Endothelial cell of umbilical vein (primary cell): ENCODE measurements at regions not wholly inside any gene's neighbourhood (a gene's known extent, or its start where the extent isn't known, plus 50 kb on each side); places are given as distances from the start of the nearest gene placed in this dataset.

ENCODE experiments used
- BruUV-seq: library from RNA; stranded (reverse); fragments of 400-500 nt; replicated peaks from 2 replicates; lab custom pipeline; 2021; lab: Mats Ljungman, UMichigan
- CTCF ChIA-PET: fragments of 300-600, 350-600 bp; sonication (Branson Sonifier 250); formaldehyde crosslinking; loops from one replicate; lab custom pipeline; 2021; ENCODE audit warnings: antibody characterized with exemption, inconsistent platforms; lab: Charles Lee
- POLR2A ChIA-PET: fragments of 300-600, 350-600 bp; sonication (Branson Sonifier 250); formaldehyde crosslinking; loops from one replicate; lab custom pipeline; 2021; ENCODE audit warnings: antibody characterized with exemption, inconsistent platforms; lab: Charles Lee
- DNase-seq: peaks from one replicate; pipeline ENCODE4 v3.0.0-alpha.2; 2011; ENCODE audit warnings: low read depth, low spot score
- FAIRE-seq: peaks from 2 replicates; lab custom pipeline; 2011; peaks lifted over from hg19 to GRCh38; lab: Jason Lieb, UNC
- H2AFZ ChIP-seq: 2 replicates; pipeline ENCODE4 v1.6.0; 2012; ENCODE audit warnings: low read depth, low read length, control low read depth, inconsistent platforms
- H3K27ac ChIP-seq: 2 replicates; pipeline ENCODE4 v1.5.1; 2011; ENCODE audit warnings: low read depth, mild to moderate bottlenecking, control low read depth, low read length, moderate library complexity; ENCODE audit not compliant: insufficient read depth
- H3K27me3 ChIP-seq, 2 experiments: 2 replicates each; pipeline versions ENCODE4 v1.6.0 to v1.6.1; 2011; ENCODE audit warnings: low read length in 2 of 2, mixed read lengths in 1 of 2; ENCODE audit not compliant: control insufficient read depth in 2 of 2, insufficient read depth in 2 of 2
- H3K36me3 ChIP-seq, 2 experiments: 2 replicates in 1 of 2; 3 replicates in 1 of 2; pipeline ENCODE4 v1.5.1; 2011; ENCODE audit warnings: low read length in 2 of 2, mild to moderate bottlenecking in 1 of 2, moderate library complexity in 1 of 2; ENCODE audit not compliant: control insufficient read depth in 2 of 2, insufficient read depth in 2 of 2; ENCODE audit errors: extremely low read depth in 1 of 2
- H3K4me1 ChIP-seq: 3 replicates; pipeline ENCODE4 v1.5.1; 2011; ENCODE audit warnings: mild to moderate bottlenecking, low read length; ENCODE audit not compliant: control insufficient read depth, insufficient read depth; ENCODE audit errors: extremely low read depth
- H3K4me2 ChIP-seq: 2 replicates; pipeline ENCODE4 v1.6.1; 2011; ENCODE audit warnings: low read length, control low read depth, mixed read lengths; ENCODE audit not compliant: insufficient read depth
- H3K4me3 ChIP-seq, 3 experiments: fragments of 200-600 bp in 1 of 3; sonication (generic), shearing (Covaris generic) in 1 of 3; replicated peaks in 1 of 3; 2 replicates each; pipeline ENCODE4 v1.5.1; 2011 to 2016; ENCODE audit warnings: control low read depth in 3 of 3, low read length in 3 of 3, mild to moderate bottlenecking in 2 of 3, inconsistent platforms in 1 of 3, low read depth in 1 of 3, moderate library complexity in 1 of 3; ENCODE audit not compliant: insufficient read depth in 1 of 3
- H3K79me2 ChIP-seq: 2 replicates; pipeline ENCODE4 v1.6.0; 2012; ENCODE audit warnings: low read length, inconsistent platforms; ENCODE audit not compliant: control insufficient read depth, insufficient read depth
- H3K9ac ChIP-seq: replicated peaks from 2 replicates; pipeline ENCODE3; 2011; ENCODE audit warnings: low read length, control low read depth; ENCODE audit not compliant: insufficient read depth; ENCODE audit errors: extremely low read depth
- H3K9me1 ChIP-seq: replicated peaks from 3 replicates; pipeline ENCODE4 v1.6.0; 2011; ENCODE audit warnings: mild to moderate bottlenecking, low read length; ENCODE audit not compliant: control insufficient read depth, insufficient read depth; ENCODE audit errors: extremely low read depth
- H3K9me3 ChIP-seq: replicated peaks from 2 replicates; pipeline ENCODE4 v1.5.1; 2012; ENCODE audit warnings: low read length, inconsistent platforms; ENCODE audit not compliant: control insufficient read depth, insufficient read depth
- H4K20me1 ChIP-seq: replicated peaks from 2 replicates; pipeline ENCODE3; 2011; ENCODE audit warnings: mild to moderate bottlenecking, low read length; ENCODE audit not compliant: control insufficient read depth, insufficient read depth; ENCODE audit errors: extremely low read depth
- CTCF ChIP-seq, 2 donors: IDR thresholded peaks; 1 replicate in 1 of 2; 2 replicates in 1 of 2; pipeline ENCODE4 v1.5.1; 2011; ENCODE audit warnings: low read length in 2 of 2, mild to moderate bottlenecking in 2 of 2, moderate library complexity in 2 of 2, control low read depth in 1 of 2, inconsistent platforms in 1 of 2, low read depth in 1 of 2; ENCODE audit not compliant: insufficient read depth in 1 of 2; ENCODE audit errors: extremely low read depth in 1 of 2
- EZH2 ChIP-seq: IDR thresholded peaks from 2 replicates; pipeline ENCODE4 v1.6.1; 2012; ENCODE audit warnings: borderline replicate concordance, low read depth, mild to moderate bottlenecking, moderate library complexity, low read length, inconsistent platforms; ENCODE audit not compliant: severe bottlenecking
- FOS ChIP-seq: IDR thresholded peaks from 2 replicates; pipeline ENCODE4 v1.6.1; 2011; ENCODE audit warnings: mild to moderate bottlenecking, low read length, moderate library complexity, borderline replicate concordance; ENCODE audit not compliant: insufficient read depth
- GATA2 ChIP-seq: IDR thresholded peaks from 2 replicates; pipeline ENCODE4 v1.7.0; 2011; ENCODE audit warnings: low read depth, mild to moderate bottlenecking, moderate library complexity, mixed read lengths, low read length; ENCODE audit not compliant: insufficient read length, insufficient read depth
- JUN ChIP-seq: IDR thresholded peaks from 2 replicates; pipeline ENCODE4 v1.6.1; 2011; ENCODE audit warnings: borderline replicate concordance, low read depth; ENCODE audit not compliant: insufficient read length, insufficient read depth
- MYC ChIP-seq: IDR thresholded peaks from one replicate; pipeline ENCODE4 v1.6.1; 2011; ENCODE audit warnings: mild to moderate bottlenecking, low read depth, low read length
- POLR2A ChIP-seq: IDR thresholded peaks from 2 replicates; pipeline ENCODE4 v1.6.1; 2012; ENCODE audit warnings: low read depth, mild to moderate bottlenecking, control low read depth, low read length
- POLR2AphosphoS5 ChIP-seq: IDR thresholded peaks from 2 replicates; pipeline ENCODE4 v1.6.1; 2012; ENCODE audit warnings: low read depth, mild to moderate bottlenecking, control low read depth, low read length, moderate library complexity; ENCODE audit not compliant: insufficient read depth
- dilution Hi-C: fragments of 300-500 bp; cut with MboI; formaldehyde crosslinking; loops from one replicate; pipeline ENCODE4 v1.15.0; 2019; ENCODE audit warnings: low sequenced_read_pairs; ENCODE audit not compliant: extremely low pct_ligation_motif_present
- intact Hi-C: fragments of 100-400 bp; cut with micrococcal nuclease; formaldehyde crosslinking; loops from one replicate; pipeline ENCODE4 v1.10.0; 2022
- TF ChIP-seq, protein P1 (sequence below): IDR thresholded peaks from 2 replicates; pipeline ENCODE4 v1.6.1; 2011; ENCODE audit not compliant: insufficient read depth, insufficient read length

DNA sequence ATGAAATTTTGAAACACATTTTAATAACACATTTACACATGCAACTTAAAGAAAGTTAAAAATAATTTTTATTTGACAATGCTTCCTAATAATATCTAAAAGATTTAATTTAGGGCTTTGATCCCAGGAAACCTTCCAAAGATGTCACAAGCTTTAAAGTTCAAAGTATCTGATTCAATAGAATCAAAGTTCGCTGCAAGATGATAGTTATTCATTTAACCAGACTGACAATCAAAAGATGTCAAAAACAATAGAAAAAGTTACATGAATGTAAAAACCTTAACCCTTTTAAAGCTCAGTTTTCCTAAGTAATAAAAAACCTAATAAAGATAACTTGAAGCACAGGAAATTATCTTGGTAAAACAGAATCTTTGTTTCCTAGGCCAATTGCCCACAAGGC, 67.7 kb downstream of the SDR9C7 start:
- H2AFZ ChIP-seq: no peak overlapping the region
- no TSS peak for BruUV-seq
- POLR2A ChIA-PET: no interaction called here
- TF ChIP-seq POLR2AphosphoS5: no peak
- no peak for TF ChIP-seq POLR2A
- TF ChIP-seq MYC: no peak
- no peak for TF ChIP-seq FOS
- no peak for TF ChIP-seq JUN
- no peak for TF ChIP-seq CTCF (IDR thresholded peaks at IDR 0.05; ENCODE audit: extremely low read depth in 1 of 2, insufficient read depth in 1 of 2, low read depth in 1 of 2, low read length in 2 of 2)
- H3K9me1 ChIP-seq: no peaks in the 10 kb centered on the region
- H3K27me3 ChIP-seq: peaks cover 0 to 3% of the 10 kb centered on the region in 2 experiments
- H3K27ac ChIP-seq: no peak overlapping the region
- H3K9me3 ChIP-seq: no peaks in the 10 kb centered on the region
- no peak overlapping the region for H3K4me2 ChIP-seq
- no peaks in the 10 kb centered on the region for H3K4me1 ChIP-seq
- CTCF ChIA-PET: no interaction called here
- no peaks in the 10 kb centered on the region for H3K36me3 ChIP-seq
- no peak overlapping the region for H3K4me3 ChIP-seq
- no peak for FAIRE-seq
- no peak overlapping the region for H3K9ac ChIP-seq
- H3K79me2 ChIP-seq: no peaks in the 10 kb centered on the region
- dilution Hi-C loops: no loop called here
- no peak for DNase-seq
- no peaks in the 10 kb centered on the region for H4K20me1 ChIP-seq
- intact Hi-C loops: no loop called here

- H3K4me2 ChIP-seq: no peak overlapping the region
- no peaks in the 10 kb centered on the region for H4K20me1 ChIP-seq
- H3K4me3 ChIP-seq: no peak overlapping the region
- no peaks in the 10 kb centered on the region for H3K79me2 ChIP-seq
- POLR2A ChIA-PET: no interaction called here
- H3K9ac ChIP-seq: no peak overlapping the region
- CTCF ChIA-PET: no interaction called here
- FAIRE-seq (no peak), DNase-seq (no peak)
- no peak overlapping the region for H2AFZ ChIP-seq
- H3K27me3 ChIP-seq: peaks cover 0 to 3% of the 10 kb centered on the region in 2 experiments
- H3K9me3 ChIP-seq: no peaks in the 10 kb centered on the region
- BruUV-seq: no TSS peak
- no peaks in the 10 kb centered on the region for H3K9me1 ChIP-seq
- intact Hi-C loops (no loop called here), dilution Hi-C loops (no loop called here)
- no peak for TF ChIP-seq CTCF (IDR thresholded peaks at IDR 0.05; ENCODE audit: extremely low read depth in 1 of 2, insufficient read depth in 1 of 2, low read depth in 1 of 2, low read length in 2 of 2)
- no peak for TF ChIP-seq MYC
- no peak for TF ChIP-seq JUN
- no peak for TF ChIP-seq EZH2
- TF ChIP-seq POLR2AphosphoS5: no peak
- no peak for TF ChIP-seq POLR2A
- no peak for TF ChIP-seq GATA2
- TF ChIP-seq, protein P1, sequence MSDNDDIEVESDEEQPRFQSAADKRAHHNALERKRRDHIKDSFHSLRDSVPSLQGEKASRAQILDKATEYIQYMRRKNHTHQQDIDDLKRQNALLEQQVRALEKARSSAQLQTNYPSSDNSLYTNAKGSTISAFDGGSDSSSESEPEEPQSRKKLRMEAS: no peak
- H3K4me1 ChIP-seq: no peaks in the 10 kb centered on the region
- H3K36me3 ChIP-seq: no peaks in the 10 kb centered on the region
- no peak overlapping the region for H3K27ac ChIP-seq
Measured at GRCh38 chr12:56864318-56864717, 69.9 kb downstream of the SDR9C7 start.
